Epithelial cell of proximal tubule (primary cell): ENCODE measurements at regions not wholly inside any gene's neighbourhood (a gene's known extent, or its start where the extent isn't known, plus 50 kb on each side); places are given as distances from the start of the nearest gene placed in this dataset.

ENCODE experiments used
- DNase-seq: peaks from one replicate; pipeline ENCODE4 v3.0.0-alpha.2; 2011; ENCODE audit warnings: low read depth
- H3K4me3 ChIP-seq: 2 replicates; pipeline ENCODE4 v1.5.1; 2011; ENCODE audit warnings: low read depth, mild to moderate bottlenecking, low read length
- TF ChIP-seq, protein P1 (sequence below): conservative IDR thresholded peaks from 2 replicates; pipeline ENCODE4 v1.5.1; 2012; ENCODE audit warnings: low read depth, mild to moderate bottlenecking, low read length

DNA sequence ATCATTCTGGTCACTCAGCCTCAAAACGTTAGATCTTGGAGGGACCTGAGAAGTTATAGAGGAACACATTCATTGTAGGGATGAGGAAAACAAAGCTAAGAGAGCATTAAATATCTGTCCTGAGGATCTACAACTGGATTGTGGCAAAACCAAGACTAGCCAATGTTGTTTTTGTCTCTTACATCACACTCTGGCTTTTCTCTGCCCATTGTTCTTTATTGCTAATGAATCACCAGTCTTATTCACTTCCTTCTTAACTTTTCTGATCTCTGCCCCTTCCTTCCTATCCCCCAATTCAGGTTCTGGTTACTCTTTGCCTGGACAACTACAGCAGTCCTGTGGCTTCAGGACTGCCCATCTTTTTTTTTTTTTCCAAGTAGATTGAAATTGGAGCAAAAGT, 57.0 kb upstream of the PREP start:
- TF ChIP-seq, protein P1, sequence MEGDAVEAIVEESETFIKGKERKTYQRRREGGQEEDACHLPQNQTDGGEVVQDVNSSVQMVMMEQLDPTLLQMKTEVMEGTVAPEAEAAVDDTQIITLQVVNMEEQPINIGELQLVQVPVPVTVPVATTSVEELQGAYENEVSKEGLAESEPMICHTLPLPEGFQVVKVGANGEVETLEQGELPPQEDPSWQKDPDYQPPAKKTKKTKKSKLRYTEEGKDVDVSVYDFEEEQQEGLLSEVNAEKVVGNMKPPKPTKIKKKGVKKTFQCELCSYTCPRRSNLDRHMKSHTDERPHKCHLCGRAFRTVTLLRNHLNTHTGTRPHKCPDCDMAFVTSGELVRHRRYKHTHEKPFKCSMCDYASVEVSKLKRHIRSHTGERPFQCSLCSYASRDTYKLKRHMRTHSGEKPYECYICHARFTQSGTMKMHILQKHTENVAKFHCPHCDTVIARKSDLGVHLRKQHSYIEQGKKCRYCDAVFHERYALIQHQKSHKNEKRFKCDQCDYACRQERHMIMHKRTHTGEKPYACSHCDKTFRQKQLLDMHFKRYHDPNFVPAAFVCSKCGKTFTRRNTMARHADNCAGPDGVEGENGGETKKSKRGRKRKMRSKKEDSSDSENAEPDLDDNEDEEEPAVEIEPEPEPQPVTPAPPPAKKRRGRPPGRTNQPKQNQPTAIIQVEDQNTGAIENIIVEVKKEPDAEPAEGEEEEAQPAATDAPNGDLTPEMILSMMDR = no peak
- H3K4me3 ChIP-seq = no peak overlapping the region
- DNase-seq = peak; percentile 33

GRCh38 chr6:105459049-105459448, 56.2 kb upstream of the PREP start:
- H3K4me3 ChIP-seq = no peak overlapping the region
- no peak for DNase-seq
- TF ChIP-seq, protein P1 = no peak

GRCh38 chr6:105458551-105458950, 55.7 kb upstream of the PREP start:
- no peak overlapping the region for H3K4me3 ChIP-seq
- DNase-seq = no peak
- TF ChIP-seq, protein P1 = no peak

- no peak overlapping the region for H3K4me3 ChIP-seq
- TF ChIP-seq, protein P1 = no peak
- no peak for DNase-seq
Observed at GRCh38 chr6:105458084-105458483, 55.2 kb upstream of the PREP start.

DNA sequence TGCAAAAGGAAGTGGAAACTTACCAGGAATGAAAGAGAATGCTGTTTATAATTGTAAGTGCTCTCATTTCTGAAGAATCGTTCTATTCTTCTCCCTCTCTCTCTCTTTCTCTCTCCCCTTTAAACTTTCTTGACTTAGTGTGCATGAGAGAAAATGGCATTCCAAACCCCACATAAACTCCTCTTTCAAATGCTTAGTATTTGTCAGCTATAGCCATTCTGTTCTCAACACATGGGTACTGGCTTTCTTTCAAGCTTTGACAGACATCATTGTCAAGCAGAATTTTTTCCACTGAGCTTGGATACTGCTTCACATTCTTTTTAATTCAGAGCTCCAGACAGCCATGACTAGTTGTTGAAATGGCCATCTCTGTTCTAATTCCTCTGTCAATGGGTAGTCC, 51.1 kb upstream of the PREP start:
- no peak for DNase-seq

DNA sequence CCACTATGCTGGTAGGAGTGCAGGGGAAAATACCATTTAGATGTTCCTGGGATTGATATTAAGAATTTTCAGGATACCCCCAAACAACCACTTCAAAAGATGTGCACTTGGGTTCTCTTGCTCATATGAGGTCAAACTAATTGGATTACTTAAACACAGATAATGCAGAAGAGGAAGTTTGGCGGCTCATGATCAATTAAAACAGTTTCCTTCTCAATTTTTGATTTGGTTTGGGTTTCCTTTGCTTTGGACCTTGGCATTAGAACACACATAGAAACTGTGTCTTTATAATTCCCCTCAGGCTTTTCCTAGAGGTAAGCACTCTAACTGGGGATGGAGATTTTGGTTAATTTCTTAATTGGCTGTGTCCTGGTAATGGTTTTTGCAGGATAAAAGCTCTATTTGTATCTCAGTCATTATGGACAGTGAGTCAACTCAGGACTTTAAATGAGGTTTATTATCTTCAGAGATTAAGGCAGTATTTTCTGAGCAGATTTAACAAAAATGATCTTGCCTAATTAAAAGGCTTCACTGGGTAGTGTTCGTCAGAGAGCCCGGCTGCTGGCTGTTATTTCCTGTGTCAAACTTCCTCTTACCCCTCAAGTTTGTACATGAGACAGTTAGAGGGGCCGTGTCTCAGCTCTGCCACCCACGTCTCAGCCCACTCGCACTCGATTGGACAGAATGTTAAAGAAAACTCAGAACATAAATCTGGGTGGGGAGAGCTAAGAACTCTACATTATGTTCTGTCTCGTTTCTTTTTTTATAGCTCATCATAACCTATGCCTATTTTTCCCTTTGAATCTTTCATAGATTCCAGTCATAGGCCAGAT, 50.3 kb upstream of the PREP start:
- TF ChIP-seq, protein P1 = no peak
- H3K4me3 ChIP-seq = no peak overlapping the region
- no peak for DNase-seq

More for the DNA sequence above, 51.1 kb upstream of the PREP start:
- no peak overlapping the region for H3K4me3 ChIP-seq
- TF ChIP-seq, protein P1 = no peak
